GM12864 (cell line): ENCODE measurements at regions not wholly inside any gene's neighbourhood (a gene's known extent, or its start where the extent isn't known, plus 50 kb on each side); places are given as distances from the start of the nearest gene placed in this dataset.

Experiments
- DNase-seq: peaks from one replicate; pipeline ENCODE4 v3.0.0-alpha.2; 2011; ENCODE audit warnings: low read depth
- H3K4me3 ChIP-seq: 2 replicates; pipeline ENCODE4 v1.5.1; 2011; ENCODE audit warnings: mild to moderate bottlenecking, low read depth, low read length, control low read depth
- TF ChIP-seq, protein P1 (sequence below): IDR thresholded peaks from 2 replicates; pipeline ENCODE4 v1.5.1; 2011; ENCODE audit warnings: low read depth, mild to moderate bottlenecking, moderate library complexity, low read length, control low read depth, inconsistent platforms; ENCODE audit errors: missing control alignments

DNA sequence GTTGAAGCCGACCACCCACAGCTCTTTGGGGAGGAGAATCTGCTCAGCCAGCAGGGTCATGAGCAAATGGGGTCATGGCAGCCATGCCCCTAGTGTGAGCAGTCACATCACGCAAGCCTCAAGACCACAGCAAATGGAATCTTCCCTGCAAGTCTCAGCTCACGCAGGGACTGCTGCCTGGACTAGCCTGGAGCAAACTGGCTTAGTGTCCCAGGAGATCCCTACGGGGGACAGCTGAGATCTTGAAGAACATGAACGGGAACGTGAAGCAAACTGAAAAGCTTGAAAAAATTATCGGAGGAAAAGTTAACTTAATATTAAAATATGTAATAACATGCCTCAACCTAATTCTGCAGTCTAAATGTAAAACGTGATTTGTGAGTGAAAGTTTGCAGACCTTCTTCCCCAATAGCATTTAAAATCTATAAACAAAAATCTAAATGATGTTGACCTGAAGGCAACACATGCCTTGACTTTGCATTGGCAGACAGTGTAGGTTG is 118.4 kb downstream of the FAM124B start:
- TF ChIP-seq, protein P1, sequence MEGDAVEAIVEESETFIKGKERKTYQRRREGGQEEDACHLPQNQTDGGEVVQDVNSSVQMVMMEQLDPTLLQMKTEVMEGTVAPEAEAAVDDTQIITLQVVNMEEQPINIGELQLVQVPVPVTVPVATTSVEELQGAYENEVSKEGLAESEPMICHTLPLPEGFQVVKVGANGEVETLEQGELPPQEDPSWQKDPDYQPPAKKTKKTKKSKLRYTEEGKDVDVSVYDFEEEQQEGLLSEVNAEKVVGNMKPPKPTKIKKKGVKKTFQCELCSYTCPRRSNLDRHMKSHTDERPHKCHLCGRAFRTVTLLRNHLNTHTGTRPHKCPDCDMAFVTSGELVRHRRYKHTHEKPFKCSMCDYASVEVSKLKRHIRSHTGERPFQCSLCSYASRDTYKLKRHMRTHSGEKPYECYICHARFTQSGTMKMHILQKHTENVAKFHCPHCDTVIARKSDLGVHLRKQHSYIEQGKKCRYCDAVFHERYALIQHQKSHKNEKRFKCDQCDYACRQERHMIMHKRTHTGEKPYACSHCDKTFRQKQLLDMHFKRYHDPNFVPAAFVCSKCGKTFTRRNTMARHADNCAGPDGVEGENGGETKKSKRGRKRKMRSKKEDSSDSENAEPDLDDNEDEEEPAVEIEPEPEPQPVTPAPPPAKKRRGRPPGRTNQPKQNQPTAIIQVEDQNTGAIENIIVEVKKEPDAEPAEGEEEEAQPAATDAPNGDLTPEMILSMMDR, result no peak
- H3K4me3 ChIP-seq, result no peak overlapping the region
- DNase-seq, result no peak

GRCh38 chr2:224281374-224281773 is 120.5 kb downstream of the FAM124B start:
- DNase-seq, result no peak
- TF ChIP-seq, protein P1, result no peak
- H3K4me3 ChIP-seq, result no peak overlapping the region

GRCh38 chr2:224278531-224278930 is 123.4 kb downstream of the FAM124B start:
- TF ChIP-seq, protein P1, result no peak
- H3K4me3 ChIP-seq, result no peak overlapping the region
- no peak for DNase-seq

- H3K4me3 ChIP-seq, result no peak overlapping the region
These were observed 125.7 kb downstream of the FAM124B start for GRCh38 chr2:224276251-224276650.

DNA sequence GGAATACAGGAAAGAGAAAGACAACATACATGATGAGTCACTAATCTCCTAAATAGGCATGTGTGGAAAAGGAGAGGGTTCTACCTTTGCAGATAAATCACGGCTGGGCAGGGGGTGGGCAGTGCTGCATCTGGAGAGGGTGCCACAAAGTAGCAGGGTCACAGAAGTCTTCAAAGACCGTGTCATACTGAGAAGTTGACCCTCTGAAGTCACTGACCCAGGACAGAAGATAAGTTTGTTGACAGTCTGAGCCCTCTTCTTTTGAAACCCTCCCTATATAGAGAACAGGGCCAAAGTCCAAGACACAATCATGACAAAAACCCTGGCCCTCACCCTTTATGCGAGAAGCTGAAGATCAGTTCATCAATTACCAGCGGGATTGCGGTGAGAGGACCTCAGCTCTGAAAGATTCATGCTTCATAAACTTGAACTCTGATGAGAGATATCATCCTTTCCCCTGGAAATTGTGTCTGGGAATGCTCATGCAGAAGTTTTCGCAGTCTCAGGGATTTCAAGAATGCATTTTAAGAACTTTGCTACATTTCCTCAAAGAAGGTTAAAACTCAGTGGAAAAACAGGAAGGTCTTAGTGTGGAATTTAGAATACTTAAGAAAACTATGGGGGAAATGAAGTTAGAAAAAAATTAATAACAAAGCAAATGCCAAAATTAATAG is 129.5 kb downstream of the FAM124B start:
- no peak overlapping the region for H3K4me3 ChIP-seq
- no peak for DNase-seq
- TF ChIP-seq, protein P1, result no peak

More at GRCh38 chr2:224276251-224276650, 125.7 kb downstream of the FAM124B start:
- no peak for DNase-seq
- TF ChIP-seq, protein P1, result no peak

DNA sequence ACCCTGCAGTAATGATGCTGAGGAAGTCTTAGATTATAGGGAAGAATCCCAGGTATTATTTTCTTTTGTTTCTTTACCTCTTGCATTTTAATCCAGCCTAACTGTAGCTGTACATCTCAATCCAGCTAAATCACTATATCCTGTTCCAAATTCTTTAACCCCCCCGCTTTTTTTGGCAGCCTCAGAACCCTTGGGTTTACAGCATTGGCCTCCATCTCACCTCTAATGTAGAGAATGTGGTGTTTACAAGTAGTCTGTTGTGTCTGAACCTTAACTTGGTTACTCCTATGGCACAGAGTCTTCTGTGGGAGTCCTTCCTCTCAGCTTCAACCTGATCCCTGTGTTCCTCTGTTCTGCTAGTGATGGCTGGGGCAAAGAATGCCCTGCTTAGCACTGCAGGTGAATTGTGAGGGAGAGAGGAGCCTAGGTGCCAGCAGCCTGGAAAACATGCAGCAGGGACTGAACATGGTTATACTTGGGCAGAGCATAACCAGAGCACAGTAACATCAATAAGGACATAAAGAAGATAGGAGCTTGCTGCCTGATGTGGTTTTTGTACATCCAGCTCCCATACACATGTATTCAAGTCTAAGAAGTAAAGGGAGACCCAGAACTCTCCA is 130.2 kb downstream of the FAM124B start:
- DNase-seq, result no peak
- no peak overlapping the region for H3K4me3 ChIP-seq
- TF ChIP-seq, protein P1, result no peak

- no peak overlapping the region for H3K4me3 ChIP-seq
- TF ChIP-seq, protein P1, result no peak
- DNase-seq, result no peak
These were observed 133.5 kb downstream of the FAM124B start for GRCh38 chr2:224268441-224268840.
